Astrocyte of the spinal cord (primary cell): ENCODE measurements at regions not wholly inside any gene's neighbourhood (a gene's known extent, or its start where the extent isn't known, plus 50 kb on each side); places are given as distances from the start of the nearest gene placed in this dataset.

Experiments used
- DNase-seq: peaks from one replicate; pipeline ENCODE4 v3.0.0; 2011; ENCODE audit warnings: low read depth, low spot score
- H3K4me3 ChIP-seq: 2 replicates; pipeline ENCODE4 v1.5.1; 2011; ENCODE audit warnings: low read depth, mild to moderate bottlenecking, low read length, moderate library complexity
- in situ Hi-C: cut with HindIII; loops from 2 replicates; pipeline ENCODE4 v1.10.0; 2017; ENCODE audit warnings: low sequenced_read_pairs
- TF ChIP-seq, protein P1 (sequence below): IDR thresholded peaks from 2 replicates; pipeline ENCODE4 v1.5.1; 2012; ENCODE audit warnings: low read depth, mild to moderate bottlenecking, low read length, inconsistent platforms

DNA sequence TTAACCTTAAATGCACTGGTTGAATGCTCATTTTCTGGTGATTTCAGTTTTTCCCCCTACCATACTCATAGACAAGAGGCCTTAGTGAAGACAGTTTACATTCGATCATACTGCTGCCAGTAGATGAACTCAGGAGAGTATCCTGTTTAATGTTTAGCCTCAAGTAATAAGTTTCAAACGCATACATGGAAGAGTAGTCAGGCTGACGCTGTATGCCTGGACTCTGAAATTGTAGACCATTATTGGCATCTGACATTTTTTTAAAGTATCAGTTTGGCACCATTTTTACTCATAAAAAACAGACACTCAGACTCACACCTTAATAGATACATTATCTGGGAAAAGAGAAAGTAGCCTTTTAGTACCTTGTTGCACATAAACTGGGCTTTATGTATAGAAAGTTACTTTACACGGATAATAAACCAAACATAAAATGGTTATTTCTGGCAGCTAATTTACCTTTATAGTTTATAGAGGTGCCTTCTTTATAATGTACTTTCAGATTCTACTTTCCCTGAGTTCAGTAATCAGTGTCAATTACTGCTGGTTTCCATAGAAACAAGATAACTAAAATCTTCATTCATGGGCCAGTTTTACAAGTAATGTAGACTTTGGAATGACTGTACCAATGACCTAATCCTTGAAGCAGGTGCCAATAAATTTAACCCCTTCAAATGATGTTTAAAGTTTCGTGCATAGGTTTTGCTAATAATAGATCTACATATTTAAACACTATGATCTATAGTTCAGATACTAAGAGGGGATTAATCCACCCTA lies 183.8 kb upstream of the ITGA1 start:
- H3K4me3 ChIP-seq = no peak overlapping the region
- no peak for DNase-seq
- TF ChIP-seq, protein P1, sequence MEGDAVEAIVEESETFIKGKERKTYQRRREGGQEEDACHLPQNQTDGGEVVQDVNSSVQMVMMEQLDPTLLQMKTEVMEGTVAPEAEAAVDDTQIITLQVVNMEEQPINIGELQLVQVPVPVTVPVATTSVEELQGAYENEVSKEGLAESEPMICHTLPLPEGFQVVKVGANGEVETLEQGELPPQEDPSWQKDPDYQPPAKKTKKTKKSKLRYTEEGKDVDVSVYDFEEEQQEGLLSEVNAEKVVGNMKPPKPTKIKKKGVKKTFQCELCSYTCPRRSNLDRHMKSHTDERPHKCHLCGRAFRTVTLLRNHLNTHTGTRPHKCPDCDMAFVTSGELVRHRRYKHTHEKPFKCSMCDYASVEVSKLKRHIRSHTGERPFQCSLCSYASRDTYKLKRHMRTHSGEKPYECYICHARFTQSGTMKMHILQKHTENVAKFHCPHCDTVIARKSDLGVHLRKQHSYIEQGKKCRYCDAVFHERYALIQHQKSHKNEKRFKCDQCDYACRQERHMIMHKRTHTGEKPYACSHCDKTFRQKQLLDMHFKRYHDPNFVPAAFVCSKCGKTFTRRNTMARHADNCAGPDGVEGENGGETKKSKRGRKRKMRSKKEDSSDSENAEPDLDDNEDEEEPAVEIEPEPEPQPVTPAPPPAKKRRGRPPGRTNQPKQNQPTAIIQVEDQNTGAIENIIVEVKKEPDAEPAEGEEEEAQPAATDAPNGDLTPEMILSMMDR = no peak
- in situ Hi-C loops = no loop called here

DNA sequence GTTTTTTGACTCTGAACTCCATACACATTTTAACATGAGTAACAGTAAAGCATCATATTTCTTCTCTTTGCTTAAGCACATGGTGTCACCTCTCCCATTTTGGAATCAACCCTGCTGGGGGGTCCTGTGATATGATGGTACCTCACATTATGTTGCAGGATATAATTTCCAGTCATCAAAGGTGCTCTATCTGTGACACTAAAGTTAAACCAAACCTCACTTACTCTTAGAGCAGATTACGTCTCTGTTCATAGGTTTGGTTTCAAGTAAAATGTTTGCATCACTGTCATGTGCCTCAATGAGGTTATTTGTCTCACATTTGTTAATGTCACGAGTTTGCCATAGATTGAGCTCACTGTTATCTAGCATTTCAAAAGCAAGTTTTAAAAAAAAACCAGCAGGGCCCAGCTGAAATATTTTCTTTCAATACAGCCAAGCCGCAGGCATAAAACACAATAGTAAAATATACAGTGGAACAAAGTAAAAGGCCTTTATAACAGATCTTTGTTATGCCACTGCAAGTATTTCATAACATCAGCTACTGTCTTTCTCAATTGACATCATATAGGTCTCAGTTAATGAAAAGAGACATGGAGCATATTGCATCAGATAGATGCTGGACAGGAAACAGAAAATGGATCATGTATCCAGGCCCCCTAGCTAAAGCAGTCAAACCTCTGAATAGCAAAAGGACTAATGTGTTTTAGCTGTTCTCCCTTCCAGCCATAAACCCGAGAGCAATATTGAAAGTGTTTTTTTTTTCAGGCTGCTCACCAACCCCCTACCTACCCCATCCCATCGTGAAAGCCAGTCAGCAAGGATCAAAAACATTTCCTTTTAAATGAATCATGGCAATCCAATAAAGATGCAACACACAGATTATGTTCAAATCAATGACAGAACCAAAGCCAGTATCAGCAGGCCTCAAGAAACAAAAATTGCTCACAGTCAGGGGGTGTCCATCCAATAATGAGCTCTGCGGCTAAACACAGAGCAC lies 182.1 kb upstream of the ITGA1 start:
- no peak for DNase-seq
- TF ChIP-seq, protein P1 = no peak
- in situ Hi-C loops = no loop called here
- H3K4me3 ChIP-seq = no peak overlapping the region

DNA sequence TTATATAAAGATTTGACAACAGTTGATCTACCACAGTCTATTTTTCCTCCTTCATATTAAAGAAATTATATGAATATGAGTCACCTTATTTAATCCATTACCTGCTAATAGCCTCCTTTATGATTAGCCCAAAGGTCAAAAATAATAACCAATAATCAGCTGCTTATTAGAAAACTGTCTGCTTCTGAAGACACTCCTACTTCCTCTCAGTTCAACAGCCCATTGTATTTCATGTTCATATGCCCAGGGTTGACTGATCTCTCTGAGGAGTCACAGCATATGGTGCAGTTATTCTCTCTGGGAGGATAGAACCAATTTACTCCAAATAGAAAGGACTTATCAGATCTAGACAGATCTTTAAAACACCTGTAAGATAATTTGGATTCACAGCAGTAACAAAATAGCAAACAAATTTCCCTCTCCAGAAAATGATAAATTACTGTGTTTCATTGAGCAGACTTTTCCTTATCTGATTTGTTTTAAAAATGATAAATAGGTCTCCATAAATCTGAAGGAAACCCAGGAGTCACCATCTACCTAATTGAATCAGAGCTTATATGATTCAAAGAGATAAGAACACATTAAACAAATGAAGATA lies 180.4 kb upstream of the ITGA1 start:
- no peak for DNase-seq
- TF ChIP-seq, protein P1 = no peak
- in situ Hi-C loops = no loop called here
- H3K4me3 ChIP-seq = no peak overlapping the region

DNA sequence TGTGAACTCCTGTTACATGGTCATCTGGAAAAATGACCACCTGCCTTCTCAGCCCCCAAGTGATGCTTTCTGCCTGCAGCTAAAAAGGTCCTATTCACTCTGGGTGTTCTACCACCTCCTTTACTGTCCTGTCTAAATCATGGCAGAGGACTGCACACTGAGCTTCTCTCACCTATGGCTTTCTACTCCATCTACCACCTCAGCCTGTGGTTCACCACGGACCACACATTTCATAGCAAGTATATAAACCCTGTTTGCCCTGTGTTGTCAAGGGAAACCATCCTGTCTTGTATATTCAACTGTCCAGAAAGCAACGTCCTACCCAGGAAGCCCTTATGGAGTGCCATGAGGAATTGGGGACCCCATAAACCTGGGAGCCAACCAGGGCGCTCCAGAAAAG lies 167.4 kb upstream of the ITGA1 start:
- in situ Hi-C loops = no loop called here
- DNase-seq = no peak
- TF ChIP-seq, protein P1 = no peak
- no peak overlapping the region for H3K4me3 ChIP-seq

DNA sequence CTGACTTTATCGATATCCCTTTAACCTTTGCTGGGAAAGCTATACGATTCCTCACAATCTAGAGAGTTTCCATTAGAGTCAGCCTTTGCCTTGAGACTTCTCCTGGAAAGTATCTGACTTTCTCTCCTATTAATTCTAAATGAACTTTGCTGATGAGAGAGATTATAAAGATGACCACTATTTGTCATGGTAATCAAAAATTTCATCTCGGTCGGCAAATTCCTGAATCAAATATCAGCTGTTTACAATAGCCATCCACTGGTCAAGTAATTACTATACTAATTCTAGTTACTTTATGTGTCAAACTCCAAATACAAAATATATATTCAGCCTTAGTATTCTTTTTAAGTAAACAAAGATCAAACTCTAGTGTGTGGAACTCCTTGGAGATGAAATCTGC lies 164.4 kb upstream of the ITGA1 start:
- TF ChIP-seq, protein P1 = no peak
- in situ Hi-C loops = no loop called here
- DNase-seq = no peak
- no peak overlapping the region for H3K4me3 ChIP-seq

DNA sequence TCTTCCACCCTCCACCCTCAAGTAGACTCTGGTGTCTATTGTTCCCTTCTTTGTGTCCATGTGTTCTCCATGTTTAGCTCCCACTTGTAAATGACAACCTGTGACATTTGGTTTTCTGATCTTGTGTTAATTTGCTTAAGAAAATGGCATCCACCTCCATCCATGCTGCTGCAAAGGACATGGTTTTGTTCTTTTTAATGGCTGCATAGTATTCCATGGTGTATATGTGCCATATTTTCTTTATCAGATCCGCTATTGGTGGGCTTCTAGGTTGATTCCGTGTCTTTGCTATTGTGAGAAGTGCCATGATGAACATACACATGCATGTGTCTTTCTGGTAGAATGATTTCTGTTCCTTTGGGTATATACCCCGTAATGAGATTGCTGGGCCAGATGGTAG lies 163.4 kb upstream of the ITGA1 start:
- no peak for DNase-seq
- no peak overlapping the region for H3K4me3 ChIP-seq
- TF ChIP-seq, protein P1 = no peak
- in situ Hi-C loops = no loop called here
